BE2C (cell line): ENCODE measurements at regions not wholly inside any gene's neighbourhood (a gene's known extent, or its start where the extent isn't known, plus 50 kb on each side); places are given as distances from the start of the nearest gene placed in this dataset.

Source experiments
- DNase-seq: peaks from one replicate; pipeline ENCODE4 v3.0.0-alpha.2; 2020
- H3K27me3 ChIP-seq: fragments of 250-450 bp; sonication (Bioruptor Pico); 2 replicates; pipeline ENCODE4 v1.5.1; 2020; ENCODE audit warnings: mild to moderate bottlenecking
- H3K36me3 ChIP-seq: fragments of 250-450 bp; sonication (Bioruptor Pico); 2 replicates; pipeline ENCODE4 v1.5.1; 2020; ENCODE audit warnings: mild to moderate bottlenecking
- H3K4me1 ChIP-seq: fragments of 250-450 bp; sonication (Bioruptor Pico); 2 replicates; pipeline ENCODE4 v1.5.1; 2020
- H3K4me3 ChIP-seq: 2 replicates; pipeline ENCODE4 v1.5.1; 2011; ENCODE audit warnings: low read depth, low read length
- H3K9me3 ChIP-seq: fragments of 250-450 bp; sonication (Bioruptor Pico); 2 replicates; pipeline ENCODE4 v1.5.1; 2020
- TF ChIP-seq, protein P1 (sequence below): IDR thresholded peaks from 2 replicates; pipeline ENCODE4 v1.5.1; 2012; ENCODE audit warnings: mild to moderate bottlenecking, low read depth, low read length

DNA sequence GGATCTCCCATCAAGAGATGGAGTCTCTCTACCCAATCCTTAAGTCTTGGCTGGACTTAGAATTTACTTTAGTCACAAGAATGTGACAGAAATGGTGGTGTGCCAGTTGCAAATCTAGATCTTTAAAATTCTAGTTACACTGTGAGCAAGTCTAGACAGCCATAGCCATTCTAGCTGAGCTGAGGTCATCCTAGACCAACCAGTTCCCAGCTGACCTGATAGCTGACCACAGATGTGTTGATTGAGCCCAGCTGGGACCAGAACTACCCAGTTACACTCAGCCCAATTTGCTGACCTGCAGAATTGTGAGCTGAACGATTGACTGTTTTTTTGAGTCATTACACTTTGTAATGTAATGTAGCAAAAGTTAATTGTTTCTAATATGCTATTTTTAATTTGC, 251.8 kb downstream of the ADGRL2 start:
- H3K36me3 ChIP-seq, result no peaks in the 10 kb centered on the region

DNA sequence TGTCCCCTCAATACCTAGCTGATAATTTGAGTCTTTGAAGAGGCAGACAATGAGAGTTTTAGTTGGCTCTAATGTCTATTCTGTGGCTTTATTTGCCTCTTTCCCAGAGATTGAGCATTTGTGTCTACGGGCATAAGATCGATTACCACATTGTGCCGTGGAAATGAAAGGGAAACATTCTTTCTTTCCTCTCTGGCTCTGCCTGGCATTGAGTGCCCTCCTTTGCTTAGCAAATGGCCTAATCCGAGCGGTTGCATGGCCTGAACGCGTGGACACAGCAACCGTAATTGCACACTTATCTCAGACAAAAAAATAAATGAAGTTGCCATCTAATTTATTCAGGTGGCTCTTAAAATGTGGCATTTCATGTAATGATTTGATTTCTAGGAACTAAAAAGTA, 247.9 kb downstream of the ADGRL2 start:
- no peaks in the 10 kb centered on the region for H3K9me3 ChIP-seq
- no peaks in the 10 kb centered on the region for H3K4me1 ChIP-seq
- no peaks in the 10 kb centered on the region for H3K36me3 ChIP-seq
- no peaks in the 10 kb centered on the region for H3K27me3 ChIP-seq
- no peak overlapping the region for H3K4me3 ChIP-seq
- DNase-seq, result no peak
- TF ChIP-seq, protein P1, sequence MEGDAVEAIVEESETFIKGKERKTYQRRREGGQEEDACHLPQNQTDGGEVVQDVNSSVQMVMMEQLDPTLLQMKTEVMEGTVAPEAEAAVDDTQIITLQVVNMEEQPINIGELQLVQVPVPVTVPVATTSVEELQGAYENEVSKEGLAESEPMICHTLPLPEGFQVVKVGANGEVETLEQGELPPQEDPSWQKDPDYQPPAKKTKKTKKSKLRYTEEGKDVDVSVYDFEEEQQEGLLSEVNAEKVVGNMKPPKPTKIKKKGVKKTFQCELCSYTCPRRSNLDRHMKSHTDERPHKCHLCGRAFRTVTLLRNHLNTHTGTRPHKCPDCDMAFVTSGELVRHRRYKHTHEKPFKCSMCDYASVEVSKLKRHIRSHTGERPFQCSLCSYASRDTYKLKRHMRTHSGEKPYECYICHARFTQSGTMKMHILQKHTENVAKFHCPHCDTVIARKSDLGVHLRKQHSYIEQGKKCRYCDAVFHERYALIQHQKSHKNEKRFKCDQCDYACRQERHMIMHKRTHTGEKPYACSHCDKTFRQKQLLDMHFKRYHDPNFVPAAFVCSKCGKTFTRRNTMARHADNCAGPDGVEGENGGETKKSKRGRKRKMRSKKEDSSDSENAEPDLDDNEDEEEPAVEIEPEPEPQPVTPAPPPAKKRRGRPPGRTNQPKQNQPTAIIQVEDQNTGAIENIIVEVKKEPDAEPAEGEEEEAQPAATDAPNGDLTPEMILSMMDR, result no peak

More for the DNA sequence above, 251.8 kb downstream of the ADGRL2 start:
- H3K9me3 ChIP-seq, result no peaks in the 10 kb centered on the region
- H3K4me1 ChIP-seq, result no peaks in the 10 kb centered on the region
- no peak for DNase-seq
- no peak overlapping the region for H3K4me3 ChIP-seq
- H3K27me3 ChIP-seq, result no peaks in the 10 kb centered on the region
- TF ChIP-seq, protein P1, result no peak

DNA sequence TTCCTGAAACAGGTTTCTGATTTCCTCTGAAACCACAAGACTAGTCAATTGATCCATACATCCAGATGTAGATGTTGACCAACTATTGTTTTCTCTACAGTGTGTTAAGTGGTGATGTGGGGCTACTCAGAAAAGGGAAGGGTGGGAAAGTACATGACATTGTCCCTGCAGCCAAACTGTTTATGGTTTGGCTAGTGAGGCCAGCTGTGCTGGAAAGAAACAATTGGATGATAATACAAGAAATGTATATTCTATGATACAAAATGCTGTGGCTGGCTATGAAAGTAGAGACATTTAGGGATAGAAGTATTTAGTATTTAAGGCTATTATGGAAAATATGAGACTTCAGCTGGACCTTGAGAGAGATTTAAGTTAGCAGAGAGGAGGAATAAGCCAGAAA, 244.5 kb downstream of the ADGRL2 start:
- TF ChIP-seq, protein P1, result no peak
- no peaks in the 10 kb centered on the region for H3K9me3 ChIP-seq
- H3K27me3 ChIP-seq, result no peaks in the 10 kb centered on the region
- DNase-seq, result no peak
- H3K4me3 ChIP-seq, result no peak overlapping the region
- H3K4me1 ChIP-seq, result no peaks in the 10 kb centered on the region
- no peaks in the 10 kb centered on the region for H3K36me3 ChIP-seq

DNA sequence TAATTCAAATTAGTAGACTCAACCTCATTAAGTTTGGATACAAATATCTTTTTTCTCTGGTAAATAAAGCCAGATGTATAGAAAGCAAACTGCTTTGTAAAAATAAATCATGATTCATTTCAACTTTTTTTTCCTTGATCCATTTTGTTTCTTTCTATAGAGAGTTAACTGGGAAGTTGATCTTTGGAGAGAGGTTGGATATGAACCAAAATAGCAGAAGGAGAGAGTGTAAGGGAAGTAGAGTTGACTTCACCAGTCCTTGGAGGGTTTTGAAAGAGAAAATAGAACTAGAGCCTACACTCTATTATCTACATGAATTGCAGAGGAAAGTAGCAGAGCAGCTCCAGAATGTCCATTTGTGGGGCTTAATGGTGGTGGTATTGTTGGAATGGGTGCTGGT, 243.8 kb downstream of the ADGRL2 start:
- no peak for DNase-seq
- no peaks in the 10 kb centered on the region for H3K9me3 ChIP-seq
- TF ChIP-seq, protein P1, result no peak
- H3K36me3 ChIP-seq, result no peaks in the 10 kb centered on the region
- H3K27me3 ChIP-seq, result no peaks in the 10 kb centered on the region
- H3K4me3 ChIP-seq, result no peak overlapping the region
- no peaks in the 10 kb centered on the region for H3K4me1 ChIP-seq

DNA sequence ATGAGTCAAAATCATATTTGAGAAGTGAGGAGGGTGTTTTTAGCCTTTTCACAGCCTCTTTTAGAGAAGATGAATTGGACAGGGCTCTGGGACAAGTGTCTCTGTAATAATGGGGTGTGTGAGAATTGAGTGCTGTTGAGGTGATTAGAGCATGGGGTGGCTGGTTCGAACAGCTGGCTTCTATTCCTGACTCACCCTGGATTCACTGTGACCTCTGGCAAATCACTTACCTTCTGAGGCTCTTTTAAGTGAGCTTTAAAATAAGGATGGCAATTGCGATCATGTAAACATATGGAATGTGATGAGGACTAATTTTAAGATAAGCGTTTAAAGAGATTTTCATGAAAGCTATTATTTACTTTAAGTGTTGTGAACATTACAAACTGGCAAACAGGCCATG, 243.4 kb downstream of the ADGRL2 start:
- no peaks in the 10 kb centered on the region for H3K9me3 ChIP-seq

DNA sequence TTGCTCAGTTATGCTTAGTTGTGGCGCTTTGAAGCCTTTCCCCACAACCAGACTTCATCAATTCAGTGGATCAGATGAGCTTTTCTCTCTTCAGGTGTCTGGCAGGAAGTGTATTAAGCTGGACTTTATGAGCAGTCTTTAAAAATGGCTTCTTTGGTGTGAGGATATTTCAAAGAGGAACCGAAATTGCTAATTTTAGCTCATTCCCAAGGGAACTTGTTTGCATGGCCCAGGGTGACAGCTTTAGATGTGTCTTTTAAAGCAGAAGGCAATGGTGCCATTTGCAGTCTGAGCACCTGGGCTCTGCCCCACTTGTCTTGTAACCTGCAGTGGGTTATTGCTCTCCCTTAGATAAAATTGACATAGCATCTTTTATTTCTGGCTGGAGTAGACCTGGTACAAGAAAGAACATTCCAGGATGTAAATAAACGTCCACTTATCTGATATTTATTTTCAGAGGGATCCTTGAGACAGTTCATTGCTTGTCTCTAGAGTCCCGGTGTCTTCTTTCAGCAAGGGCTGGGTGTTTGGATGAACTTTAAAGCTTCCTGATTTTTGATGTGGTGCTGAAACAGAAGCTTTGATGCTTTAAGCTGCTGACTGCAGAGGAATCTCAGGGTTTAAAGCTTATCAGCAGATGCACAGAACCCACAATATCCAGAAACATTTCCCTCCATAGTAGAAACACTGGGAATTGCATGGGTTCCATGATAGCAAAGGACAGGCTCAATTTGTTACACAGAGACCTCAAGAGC, 241.7 kb downstream of the ADGRL2 start:
- H3K9me3 ChIP-seq, result no peaks in the 10 kb centered on the region
- H3K4me1 ChIP-seq, result no peaks in the 10 kb centered on the region
- no peak overlapping the region for H3K4me3 ChIP-seq
- DNase-seq, result no peak
- TF ChIP-seq, protein P1, result no peak
- H3K27me3 ChIP-seq, result no peaks in the 10 kb centered on the region
- no peaks in the 10 kb centered on the region for H3K36me3 ChIP-seq

More for the DNA sequence above, 243.4 kb downstream of the ADGRL2 start:
- Histone ChIP-seq H3K36me3 (no peaks in the 10 kb centered on the region), H3K4me3 (no peak overlapping the region), H3K4me1 (no peaks in the 10 kb centered on the region), H3K27me3 (no peaks in the 10 kb centered on the region)
- DNase-seq, result no peak
- TF ChIP-seq, protein P1, result no peak
